ENCODE measurements at regions not wholly inside any gene's neighbourhood (a gene's known extent, or its start where the extent isn't known, plus 50 kb on each side); places are given as distances from the start of the nearest gene placed in this dataset.

DNA sequence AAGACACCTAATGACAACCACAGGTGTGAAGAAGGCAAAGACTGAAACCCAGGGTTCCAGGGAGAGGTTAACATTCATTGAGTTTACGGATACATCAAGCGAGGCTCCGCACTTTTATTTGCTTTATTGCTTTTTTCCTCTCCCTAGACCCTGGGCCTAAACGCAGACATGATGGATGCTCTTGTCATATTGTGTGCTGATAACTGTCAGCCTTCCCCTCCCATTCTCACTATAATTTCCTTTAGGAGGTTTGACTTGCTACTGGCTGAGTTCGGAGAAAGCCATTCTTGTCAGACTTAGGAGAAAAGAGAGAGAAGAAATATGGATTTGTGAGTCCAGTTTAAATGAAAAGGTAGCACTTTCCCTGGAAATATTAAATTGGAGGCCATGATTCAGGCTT lies 471.6 kb downstream of the DNAH5 start:
- no peak overlapping the region for H3K4me3 Mint-ChIP-seq (ENCODE audit: unreplicated experiment)
- H3K27ac Mint-ChIP-seq (ENCODE audit: unreplicated experiment): no peak overlapping the region
- no peaks in the 10 kb centered on the region for H3K9me3 Mint-ChIP-seq (ENCODE audit: unreplicated experiment)
- no peak for DNase-seq (ENCODE audit: extremely low spot score, unreplicated experiment)
- TF ChIP-seq CTCF (IDR thresholded peaks at IDR 0.05): no peak
- no peaks in the 10 kb centered on the region for H3K36me3 Mint-ChIP-seq (ENCODE audit: unreplicated experiment)
- peaks cover 2% of the 10 kb centered on the region for H3K27me3 Mint-ChIP-seq (ENCODE audit: unreplicated experiment)
- no peaks in the 10 kb centered on the region for H3K4me1 Mint-ChIP-seq (ENCODE audit: unreplicated experiment)

DNA sequence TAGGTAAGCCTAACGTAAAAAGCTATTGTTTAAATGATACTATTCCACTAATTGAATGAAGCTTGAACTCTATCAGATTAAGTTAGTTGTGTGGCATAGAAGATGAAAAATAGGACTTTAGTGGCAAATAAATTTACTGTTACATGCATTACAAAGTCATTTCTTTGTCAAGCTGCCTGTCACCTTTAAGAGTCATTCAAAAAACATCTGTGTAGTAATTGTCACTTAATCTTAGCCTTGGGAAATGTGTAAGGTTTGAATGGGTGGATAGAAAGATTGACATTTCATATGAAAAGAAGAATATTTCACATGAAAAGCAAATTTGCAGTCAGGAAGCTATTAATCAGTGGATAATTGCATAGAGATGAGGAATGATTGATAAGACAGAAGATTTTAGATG lies 473.5 kb downstream of the DNAH5 start:
- no peaks in the 10 kb centered on the region for H3K4me1 Mint-ChIP-seq (ENCODE audit: unreplicated experiment)
- no peaks in the 10 kb centered on the region for H3K27me3 Mint-ChIP-seq (ENCODE audit: unreplicated experiment)
- H3K9me3 Mint-ChIP-seq (ENCODE audit: unreplicated experiment): no peaks in the 10 kb centered on the region
- H3K27ac Mint-ChIP-seq (ENCODE audit: unreplicated experiment): no peak overlapping the region
- no peaks in the 10 kb centered on the region for H3K36me3 Mint-ChIP-seq (ENCODE audit: unreplicated experiment)
- TF ChIP-seq CTCF (IDR thresholded peaks at IDR 0.05): no peak
- no peak overlapping the region for H3K4me3 Mint-ChIP-seq (ENCODE audit: unreplicated experiment)
- no peak for DNase-seq (ENCODE audit: extremely low spot score, unreplicated experiment)

- Mint-ChIP-seq H3K27me3 (ENCODE audit: unreplicated experiment) (no peaks in the 10 kb centered on the region), H3K4me3 (ENCODE audit: unreplicated experiment) (no peak overlapping the region), H3K36me3 (ENCODE audit: unreplicated experiment) (no peaks in the 10 kb centered on the region), H3K4me1 (ENCODE audit: unreplicated experiment) (no peaks in the 10 kb centered on the region), H3K27ac (ENCODE audit: unreplicated experiment) (no peak overlapping the region), H3K9me3 (ENCODE audit: unreplicated experiment) (no peaks in the 10 kb centered on the region)
- no peak for TF ChIP-seq CTCF (IDR thresholded peaks at IDR 0.05)
- DNase-seq (ENCODE audit: extremely low spot score, unreplicated experiment): no peak
These were observed 474.2 kb downstream of the DNAH5 start for GRCh38 chr5:13470263-13470662.

DNA sequence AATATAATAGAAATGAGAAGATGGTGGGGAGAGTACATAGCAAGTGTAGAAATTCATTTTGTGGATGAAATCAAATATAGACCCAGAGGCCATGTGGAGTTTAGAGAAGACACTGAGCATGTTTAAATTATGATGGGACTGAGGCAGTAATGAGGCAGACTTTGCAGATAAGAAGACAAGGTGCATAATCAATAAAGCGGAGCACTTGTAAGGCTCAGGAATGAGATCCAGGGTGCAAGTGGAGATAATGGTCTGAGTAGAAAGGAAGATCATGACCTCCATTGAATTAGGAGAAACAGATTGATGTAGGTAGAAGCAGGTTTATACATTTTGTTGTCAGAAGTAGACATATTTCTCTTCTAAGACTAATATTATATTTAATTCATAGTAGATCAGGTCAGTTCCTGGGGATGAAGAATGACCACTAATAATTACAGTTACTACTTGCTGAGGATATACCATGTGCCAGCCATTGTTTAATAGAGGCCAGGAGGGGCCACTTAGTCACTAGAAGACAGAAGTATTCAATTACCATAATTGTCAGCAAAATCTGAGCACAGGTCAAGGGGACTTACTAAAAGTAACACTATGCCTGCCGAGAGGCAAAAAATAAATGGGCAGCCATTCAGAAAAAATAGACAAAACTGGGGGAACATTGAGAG lies 479.8 kb downstream of the DNAH5 start:
- Mint-ChIP-seq H3K4me3 (ENCODE audit: unreplicated experiment) (no peak overlapping the region), H3K9me3 (ENCODE audit: unreplicated experiment) (no peaks in the 10 kb centered on the region), H3K27ac (ENCODE audit: unreplicated experiment) (no peak overlapping the region), H3K27me3 (ENCODE audit: unreplicated experiment) (no peaks in the 10 kb centered on the region), H3K36me3 (ENCODE audit: unreplicated experiment) (no peaks in the 10 kb centered on the region), H3K4me1 (ENCODE audit: unreplicated experiment) (no peaks in the 10 kb centered on the region)
- DNase-seq (ENCODE audit: extremely low spot score, unreplicated experiment): no peak
- no peak for TF ChIP-seq CTCF (IDR thresholded peaks at IDR 0.05)

DNA sequence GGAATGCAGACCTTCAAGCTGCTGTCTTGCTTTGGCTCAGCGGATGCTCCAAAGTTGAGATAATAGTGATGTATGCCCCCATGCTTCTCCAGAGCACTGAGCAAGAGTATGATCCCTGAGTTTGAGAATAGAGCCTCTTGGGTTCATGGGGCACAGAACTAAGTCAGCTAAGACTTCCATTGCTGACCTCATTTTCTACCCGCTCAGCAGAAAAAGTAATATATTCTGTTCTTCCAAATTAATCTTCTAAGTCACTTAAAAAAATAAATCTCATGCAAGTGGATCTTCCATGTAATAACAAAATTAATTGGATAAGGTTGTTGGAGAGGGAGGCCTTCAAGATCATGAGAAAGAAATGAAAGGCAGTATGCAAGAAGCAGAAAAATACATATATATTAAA lies 483.9 kb downstream of the DNAH5 start:
- H3K36me3 Mint-ChIP-seq (ENCODE audit: unreplicated experiment): no peaks in the 10 kb centered on the region
- H3K27me3 Mint-ChIP-seq (ENCODE audit: unreplicated experiment): no peaks in the 10 kb centered on the region
- DNase-seq (ENCODE audit: extremely low spot score, unreplicated experiment): no peak
- H3K4me3 Mint-ChIP-seq (ENCODE audit: unreplicated experiment): no peak overlapping the region
- no peaks in the 10 kb centered on the region for H3K4me1 Mint-ChIP-seq (ENCODE audit: unreplicated experiment)
- H3K27ac Mint-ChIP-seq (ENCODE audit: unreplicated experiment): no peak overlapping the region
- no peaks in the 10 kb centered on the region for H3K9me3 Mint-ChIP-seq (ENCODE audit: unreplicated experiment)
- TF ChIP-seq CTCF (IDR thresholded peaks at IDR 0.05): no peak
